Urinary bladder (tissue), 3 donors: ENCODE measurements at regions not wholly inside any gene's neighbourhood (a gene's known extent, or its start where the extent isn't known, plus 50 kb on each side); places are given as distances from the start of the nearest gene placed in this dataset.
"Not testable (repeated sequence)": the region's sequence is repeated elsewhere in the genome, so short reads cannot be mapped to it uniquely, and the experiment has no call there.

Source experiments
- DNase-seq: peaks from one replicate; pipeline ENCODE4 v3.0.0-alpha.2; 2015; ENCODE audit errors: extremely low spot score
- H3K27ac ChIP-seq: one replicate; pipeline ENCODE4 v1.5.1; 2013; ENCODE audit warnings: low read depth, mild to moderate bottlenecking, moderate library complexity
- H3K36me3 ChIP-seq: one replicate; pipeline ENCODE4 v1.6.1; 2013; ENCODE audit warnings: mild to moderate bottlenecking, moderate library complexity; ENCODE audit not compliant: insufficient read depth
- H3K4me1 ChIP-seq: one replicate; pipeline ENCODE4 v1.6.1; 2013; ENCODE audit warnings: mild to moderate bottlenecking, moderate library complexity; ENCODE audit not compliant: insufficient read depth
- H3K4me3 ChIP-seq: one replicate; pipeline ENCODE4 v1.5.1; 2013; ENCODE audit warnings: low read depth, low read length
- WGBS: extraction: QIAGEN DNeasy Blood & Tissue Kit; methylation state at CpG from one replicate; pipeline ENCODE4 v1.1.7; 2013; 5-methylcytosine and 5-hydroxymethylcytosine counted together
- donor health status: healthy with polysubstance abuse.
- donor health status: healthy.

GRCh38 chr20:57772349-57772964 is 62.6 kb upstream of the PMEPA1 start:
- Histone ChIP-seq H3K4me1 (no peaks in the 10 kb centered on the region), H3K36me3 (no peaks in the 10 kb centered on the region), H3K4me3 (no peak overlapping the region), H3K27ac (no peak overlapping the region)
- no peak for DNase-seq
- WGBS = 65% methylated on average over 15 of the region's 15 CpGs

DNA sequence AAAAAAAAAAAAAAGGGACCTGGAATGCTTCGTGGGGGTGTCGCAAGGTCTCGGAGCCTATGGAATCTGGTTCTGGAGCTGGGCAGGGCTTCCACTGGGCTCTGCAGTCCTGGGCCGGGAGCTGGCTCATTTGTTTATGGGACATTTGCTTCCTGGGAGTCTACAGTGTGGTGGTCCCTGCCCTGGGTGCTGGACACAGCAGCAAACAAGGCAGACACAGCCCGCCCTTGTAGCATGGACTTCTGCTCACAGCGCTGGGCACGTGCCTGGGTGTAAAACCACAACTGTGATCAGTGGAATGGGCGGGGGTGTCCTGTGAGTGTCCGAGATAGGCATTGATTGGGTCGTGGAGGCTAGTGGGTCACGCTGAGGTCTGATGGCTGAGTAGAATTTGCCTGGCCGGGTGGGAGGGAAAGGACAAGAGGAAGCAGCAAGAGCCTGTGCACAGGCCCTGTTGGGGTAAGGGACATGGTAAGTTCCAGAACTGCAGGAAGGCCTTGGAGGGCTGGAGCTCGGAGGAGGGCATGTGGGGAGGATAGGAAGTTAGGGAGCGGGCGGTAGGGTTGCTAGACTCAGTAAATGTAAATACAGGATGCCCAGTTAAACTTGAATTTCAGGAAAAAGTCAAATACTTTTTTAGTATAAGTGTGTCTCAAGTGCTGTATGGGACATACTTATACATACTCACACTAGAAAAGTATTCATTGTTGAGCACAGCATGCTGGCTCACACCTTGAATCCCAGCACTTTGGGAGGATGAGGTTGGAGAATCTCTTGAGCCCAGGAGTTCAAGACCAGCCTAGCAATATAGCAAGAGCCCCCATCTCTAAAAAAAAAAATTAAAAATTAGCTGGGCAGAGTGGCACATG is 61.3 kb upstream of the PMEPA1 start:
- H3K4me3 ChIP-seq = no peak overlapping the region
- WGBS = 82% methylated on average over 15 of the region's 15 CpGs
- no peaks in the 10 kb centered on the region for H3K4me1 ChIP-seq
- no peak overlapping the region for H3K27ac ChIP-seq
- DNase-seq = no peak
- H3K36me3 ChIP-seq = no peaks in the 10 kb centered on the region

DNA sequence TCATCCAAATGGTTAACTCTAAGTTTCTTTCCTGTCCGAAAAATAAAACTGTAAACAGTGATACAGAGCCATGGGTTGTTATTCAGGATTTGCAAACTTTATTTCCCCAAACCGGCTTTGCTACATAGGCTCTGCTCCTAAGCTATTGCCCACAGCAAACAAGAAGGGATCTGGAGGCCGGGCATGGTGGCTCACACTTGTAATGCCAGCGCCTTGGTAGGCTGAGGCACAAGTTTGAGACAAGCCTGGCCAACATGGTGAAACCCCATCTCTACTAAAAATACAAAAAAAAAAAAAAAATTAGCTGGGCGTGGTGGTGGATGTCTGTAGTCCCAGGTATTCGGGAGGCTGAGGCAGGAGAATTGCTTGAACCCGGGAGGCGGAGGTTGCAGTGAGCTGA is 60.6 kb upstream of the PMEPA1 start:
- 88% methylated on average over 8 of the region's 8 CpGs for WGBS
- H3K4me3 ChIP-seq, H3K36me3 ChIP-seq, H3K4me1 ChIP-seq, DNase-seq, H3K27ac ChIP-seq: not testable (repeated sequence)

DNA sequence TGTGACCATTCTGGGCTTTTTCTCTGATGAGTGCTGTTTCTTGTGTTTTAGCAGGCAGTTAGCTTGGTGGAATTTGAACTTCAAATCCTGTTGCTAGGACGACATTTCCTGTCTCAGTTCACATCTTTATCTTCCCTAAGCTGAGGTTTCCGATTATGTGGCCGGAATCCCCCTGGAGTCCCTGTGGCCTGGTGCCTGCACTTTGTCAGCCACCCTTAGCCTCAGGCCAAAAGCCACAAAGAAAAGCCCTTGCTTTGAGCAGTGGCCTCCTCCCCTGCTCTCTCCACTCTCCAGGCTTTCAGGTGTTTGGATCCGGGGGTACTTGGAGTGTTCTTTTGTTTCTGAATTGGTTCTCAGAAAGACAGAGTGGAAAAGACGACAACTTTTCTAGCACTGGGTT is 59.9 kb upstream of the PMEPA1 start:
- H3K4me3 ChIP-seq = no peak overlapping the region
- H3K27ac ChIP-seq = no peak overlapping the region
- 65% methylated on average over 5 of the region's 5 CpGs for WGBS
- no peaks in the 10 kb centered on the region for H3K4me1 ChIP-seq
- DNase-seq = no peak
- no peaks in the 10 kb centered on the region for H3K36me3 ChIP-seq

DNA sequence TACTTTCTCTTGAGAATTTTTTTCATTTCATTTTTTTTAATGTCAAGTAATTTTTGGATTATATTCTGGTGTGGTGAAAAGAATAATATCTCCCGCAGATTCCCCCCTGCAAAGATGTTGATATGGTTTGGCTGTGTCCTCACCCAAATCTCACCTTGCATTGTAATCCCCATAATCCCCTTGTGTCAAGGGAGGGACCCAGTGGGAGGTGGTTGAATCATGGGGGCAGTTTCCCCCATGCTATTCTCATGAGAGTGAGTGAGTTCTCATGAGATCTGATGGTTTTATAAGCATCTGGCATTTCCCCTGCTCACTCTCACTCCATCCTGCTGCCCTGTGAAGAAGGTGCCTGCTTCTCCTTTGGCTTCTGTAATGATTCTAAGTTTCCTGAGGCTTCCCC is 58.7 kb upstream of the PMEPA1 start:
- no peaks in the 10 kb centered on the region for H3K4me1 ChIP-seq
- 64% methylated on average over 1 of the region's 1 CpG for WGBS
- no peak overlapping the region for H3K4me3 ChIP-seq
- no peak overlapping the region for H3K27ac ChIP-seq
- no peaks in the 10 kb centered on the region for H3K36me3 ChIP-seq
- DNase-seq = no peak

- H3K4me3 ChIP-seq = no peak overlapping the region
- no peaks in the 10 kb centered on the region for H3K36me3 ChIP-seq
- no peak for DNase-seq
- no peak overlapping the region for H3K27ac ChIP-seq
- H3K4me1 ChIP-seq = no peaks in the 10 kb centered on the region
Measured at GRCh38 chr20:57767441-57767840, 57.6 kb upstream of the PMEPA1 start.

- Histone ChIP-seq H3K4me3 (no peak overlapping the region), H3K36me3 (no peaks in the 10 kb centered on the region), H3K4me1 (no peaks in the 10 kb centered on the region), H3K27ac (no peak overlapping the region)
- 58% methylated on average over 4 of the region's 4 CpGs for WGBS
- no peak for DNase-seq
Measured at GRCh38 chr20:57763235-57763595, 53.4 kb upstream of the PMEPA1 start.

DNA sequence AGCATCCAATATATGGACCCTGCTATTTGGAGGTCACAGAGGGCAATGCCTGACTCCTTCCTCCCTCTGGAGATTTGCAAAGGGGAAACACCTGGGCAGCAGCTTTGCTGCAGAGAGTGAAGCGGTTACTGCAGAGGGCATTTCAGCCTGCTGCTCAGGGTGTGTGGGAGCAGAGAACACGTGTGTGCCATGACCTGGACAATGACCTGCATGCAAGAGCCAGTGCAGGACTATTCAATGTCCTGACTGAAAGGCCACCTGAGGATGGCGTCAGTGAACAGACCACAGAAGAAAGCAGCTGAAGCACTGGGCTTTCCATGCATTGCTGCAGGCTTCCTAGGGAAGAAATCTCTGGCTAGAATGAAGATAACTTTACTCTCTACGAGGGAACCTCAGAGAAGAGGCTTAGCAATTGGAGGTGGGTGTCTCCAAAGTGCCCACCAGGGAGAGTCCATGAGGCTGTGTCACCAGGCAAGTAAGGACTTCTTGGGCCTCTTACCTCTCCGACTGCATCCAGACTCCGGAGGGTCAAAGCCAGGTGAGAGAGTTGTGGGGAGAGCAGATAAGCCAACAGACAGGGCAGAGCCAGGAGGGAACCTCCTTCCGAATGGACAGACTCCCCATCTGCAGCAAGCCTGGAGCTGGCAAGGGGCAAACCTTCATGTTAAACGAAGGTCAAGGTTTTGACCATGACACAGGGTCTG is 52.9 kb upstream of the PMEPA1 start:
- DNase-seq = no peak
- WGBS = 81% methylated on average over 8 of the region's 8 CpGs

DNA sequence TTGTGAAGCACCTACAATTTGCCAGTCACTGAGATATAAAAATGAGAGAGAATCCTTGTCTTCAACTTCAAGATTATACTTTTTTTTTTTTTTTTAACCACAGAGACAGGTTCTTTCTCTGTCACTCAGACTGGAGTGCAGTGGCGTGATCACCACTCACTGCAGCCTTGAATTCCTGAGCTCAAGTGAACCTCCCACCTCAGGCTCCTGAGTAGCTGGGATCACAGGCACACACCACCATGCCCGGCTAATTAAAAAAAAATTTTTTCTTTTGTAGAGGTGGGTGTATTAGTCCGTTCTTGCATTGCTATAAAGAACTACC is 51.6 kb upstream of the PMEPA1 start:
- H3K36me3 ChIP-seq = no peaks in the 10 kb centered on the region
- H3K4me3 ChIP-seq = no peak overlapping the region
- no peak for DNase-seq
- WGBS = 92% methylated on average over 3 of the region's 3 CpGs
- H3K27ac ChIP-seq = no peak overlapping the region
- no peaks in the 10 kb centered on the region for H3K4me1 ChIP-seq

More for the DNA sequence above, 52.9 kb upstream of the PMEPA1 start:
- Histone ChIP-seq H3K4me3 (no peak overlapping the region), H3K36me3 (no peaks in the 10 kb centered on the region), H3K4me1 (no peaks in the 10 kb centered on the region), H3K27ac (no peak overlapping the region)

DNA sequence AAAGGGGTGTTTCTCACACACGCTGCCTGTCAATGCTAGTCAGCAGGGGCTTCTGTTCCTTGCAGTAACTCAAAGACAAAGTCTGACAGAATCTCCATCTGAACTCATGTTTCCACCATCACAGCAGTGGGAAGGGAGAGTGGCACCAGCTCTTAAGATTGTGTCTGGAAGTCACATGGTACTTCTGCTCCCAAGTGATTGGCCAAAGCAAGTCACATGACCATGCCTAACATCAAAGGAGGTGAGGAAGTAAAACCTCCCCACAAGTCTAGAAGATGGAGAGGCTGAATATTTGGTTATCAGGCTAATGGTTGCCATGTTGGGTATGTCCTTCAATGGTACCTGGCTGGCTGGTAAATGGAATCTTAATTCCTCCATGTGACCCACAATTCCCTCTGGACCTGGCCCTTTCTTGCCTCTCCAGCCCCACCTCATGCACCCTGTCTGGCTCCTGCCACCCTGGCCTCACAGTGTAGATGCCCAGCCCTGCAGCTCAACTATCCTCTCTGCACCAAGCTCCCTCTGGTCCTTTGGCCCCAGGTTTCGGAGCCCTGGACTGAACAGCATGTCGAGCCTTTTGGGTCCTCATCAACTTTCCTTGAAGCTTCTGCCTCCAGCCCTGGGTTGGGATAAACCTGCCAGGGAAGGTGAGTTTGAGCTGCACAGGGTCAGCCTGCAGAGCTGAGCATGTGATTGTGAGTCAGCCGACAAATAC is 51.0 kb upstream of the PMEPA1 start:
- Histone ChIP-seq H3K27ac (no peak overlapping the region), H3K4me3 (no peak overlapping the region), H3K4me1 (no peaks in the 10 kb centered on the region), H3K36me3 (no peaks in the 10 kb centered on the region)
- DNase-seq = no peak
- WGBS = 97% methylated on average over 4 of the region's 4 CpGs

DNA sequence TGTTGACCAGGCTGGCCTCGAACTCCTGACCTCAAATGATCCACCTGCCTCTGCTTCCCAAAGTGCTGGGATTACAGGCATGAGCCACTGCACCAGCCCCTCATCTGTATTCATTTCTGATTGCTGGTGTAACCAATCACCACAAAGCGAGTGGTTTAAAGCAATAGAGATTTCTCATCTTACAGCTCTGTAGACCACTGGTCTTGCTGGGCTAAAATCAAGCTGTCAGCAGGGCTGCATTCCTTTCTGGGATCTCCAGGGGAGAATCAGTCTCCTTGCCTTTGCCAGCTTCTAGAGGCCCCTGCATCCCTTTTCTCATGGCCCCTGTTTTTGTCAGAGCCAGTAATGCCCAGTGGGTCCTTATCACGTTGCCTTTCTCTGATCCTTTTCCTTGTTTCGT is 49.9 kb upstream of the PMEPA1 start:
- 83% methylated on average over 4 of the region's 4 CpGs for WGBS
- no peak for DNase-seq
- Histone ChIP-seq H3K36me3 (no peaks in the 10 kb centered on the region), H3K4me3 (no peak overlapping the region), H3K4me1 (no peaks in the 10 kb centered on the region), H3K27ac (no peak overlapping the region)
